OCI-LY3 (cell line): ENCODE measurements at regions not wholly inside any gene's neighbourhood (a gene's known extent, or its start where the extent isn't known, plus 50 kb on each side); places are given as distances from the start of the nearest gene placed in this dataset.

ENCODE experiments used
- CTCF ChIP-seq: fragments of 200-600, 300-600 bp; sonication (generic); IDR thresholded peaks from 2 replicates; pipeline ENCODE4 v1.5.1; 2014; ENCODE audit warnings: antibody characterized with exemption, low read length, low read depth
- EZH2phosphoT487 ChIP-seq: fragments of 200-600 bp; shearing (Covaris generic); IDR thresholded peaks from 2 replicates; pipeline ENCODE4 v1.6.1; 2018; ENCODE audit warnings: antibody characterized with exemption, mixed run types, low read depth

GRCh38 chr6:27144740-27145079 lies 102.8 kb upstream of the PRSS16 start:
- TF ChIP-seq CTCF = no peak
- TF ChIP-seq EZH2phosphoT487 = no peak
